ENCODE measurements at regions not wholly inside any gene's neighbourhood (a gene's known extent, or its start where the extent isn't known, plus 50 kb on each side); places are given as distances from the start of the nearest gene placed in this dataset.

DNA sequence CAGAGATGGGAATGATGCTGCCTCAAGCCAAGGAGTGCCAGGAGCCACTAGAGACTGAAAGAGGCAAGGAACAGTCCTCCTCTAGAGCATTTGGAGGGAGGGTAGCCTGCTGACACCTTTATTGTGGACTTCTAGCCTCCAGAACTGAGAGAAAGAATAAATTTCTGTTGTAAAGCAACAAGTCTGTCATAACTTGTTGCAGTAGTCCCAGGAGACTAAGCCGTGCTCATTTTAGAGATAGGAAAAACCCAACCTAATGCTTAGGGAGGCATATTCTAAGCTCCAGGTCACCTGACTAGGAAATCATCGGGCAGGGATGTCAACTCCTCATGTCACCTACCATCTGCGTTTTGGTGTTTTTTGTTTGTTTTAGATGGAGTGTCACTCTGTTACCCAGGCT, 345.4 kb upstream of the EEF2KMT start:
- no peak overlapping the region for H3K4me2 ChIP-seq (ENCODE audit: low read length)
- ChIA-PET RAD21 (ENCODE audit: low non-redundant PET in 1 of 2, low total read pairs in 2 of 2, uncharacterized antibody in 2 of 2, unreplicated experiment in 2 of 2) (no interaction called here), CTCF (no interaction called here), POLR2A (no interaction called here)
- TF ChIP-seq JUND (IDR thresholded peaks at IDR 0.05) = no peak
- TF ChIP-seq ZFX (IDR thresholded peaks at IDR 0.05) = no peak
- TF ChIP-seq CBX3 (IDR thresholded peaks at IDR 0.05; ENCODE audit: low read depth) = no peak
- no peak for TF ChIP-seq SP1 (IDR thresholded peaks at IDR 0.05; ENCODE audit: low read depth)
- no peak for TF ChIP-seq YY1 (IDR thresholded peaks at IDR 0.05; ENCODE audit: extremely low read depth, insufficient replicate concordance, low read depth, low read length)
- TF ChIP-seq FOSL1 (IDR thresholded peaks at IDR 0.05; ENCODE audit: low read depth) = no peak
- TF ChIP-seq, protein P1, sequence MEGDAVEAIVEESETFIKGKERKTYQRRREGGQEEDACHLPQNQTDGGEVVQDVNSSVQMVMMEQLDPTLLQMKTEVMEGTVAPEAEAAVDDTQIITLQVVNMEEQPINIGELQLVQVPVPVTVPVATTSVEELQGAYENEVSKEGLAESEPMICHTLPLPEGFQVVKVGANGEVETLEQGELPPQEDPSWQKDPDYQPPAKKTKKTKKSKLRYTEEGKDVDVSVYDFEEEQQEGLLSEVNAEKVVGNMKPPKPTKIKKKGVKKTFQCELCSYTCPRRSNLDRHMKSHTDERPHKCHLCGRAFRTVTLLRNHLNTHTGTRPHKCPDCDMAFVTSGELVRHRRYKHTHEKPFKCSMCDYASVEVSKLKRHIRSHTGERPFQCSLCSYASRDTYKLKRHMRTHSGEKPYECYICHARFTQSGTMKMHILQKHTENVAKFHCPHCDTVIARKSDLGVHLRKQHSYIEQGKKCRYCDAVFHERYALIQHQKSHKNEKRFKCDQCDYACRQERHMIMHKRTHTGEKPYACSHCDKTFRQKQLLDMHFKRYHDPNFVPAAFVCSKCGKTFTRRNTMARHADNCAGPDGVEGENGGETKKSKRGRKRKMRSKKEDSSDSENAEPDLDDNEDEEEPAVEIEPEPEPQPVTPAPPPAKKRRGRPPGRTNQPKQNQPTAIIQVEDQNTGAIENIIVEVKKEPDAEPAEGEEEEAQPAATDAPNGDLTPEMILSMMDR (IDR thresholded peaks at IDR 0.05 in 2 of 3, conservative IDR thresholded peaks at IDR 0.05 in 1 of 3; ENCODE audit: borderline replicate concordance in 1 of 3, insufficient read depth in 1 of 3, low read depth in 2 of 3, low read length in 2 of 3) = no peak
- TF ChIP-seq, protein P2, sequence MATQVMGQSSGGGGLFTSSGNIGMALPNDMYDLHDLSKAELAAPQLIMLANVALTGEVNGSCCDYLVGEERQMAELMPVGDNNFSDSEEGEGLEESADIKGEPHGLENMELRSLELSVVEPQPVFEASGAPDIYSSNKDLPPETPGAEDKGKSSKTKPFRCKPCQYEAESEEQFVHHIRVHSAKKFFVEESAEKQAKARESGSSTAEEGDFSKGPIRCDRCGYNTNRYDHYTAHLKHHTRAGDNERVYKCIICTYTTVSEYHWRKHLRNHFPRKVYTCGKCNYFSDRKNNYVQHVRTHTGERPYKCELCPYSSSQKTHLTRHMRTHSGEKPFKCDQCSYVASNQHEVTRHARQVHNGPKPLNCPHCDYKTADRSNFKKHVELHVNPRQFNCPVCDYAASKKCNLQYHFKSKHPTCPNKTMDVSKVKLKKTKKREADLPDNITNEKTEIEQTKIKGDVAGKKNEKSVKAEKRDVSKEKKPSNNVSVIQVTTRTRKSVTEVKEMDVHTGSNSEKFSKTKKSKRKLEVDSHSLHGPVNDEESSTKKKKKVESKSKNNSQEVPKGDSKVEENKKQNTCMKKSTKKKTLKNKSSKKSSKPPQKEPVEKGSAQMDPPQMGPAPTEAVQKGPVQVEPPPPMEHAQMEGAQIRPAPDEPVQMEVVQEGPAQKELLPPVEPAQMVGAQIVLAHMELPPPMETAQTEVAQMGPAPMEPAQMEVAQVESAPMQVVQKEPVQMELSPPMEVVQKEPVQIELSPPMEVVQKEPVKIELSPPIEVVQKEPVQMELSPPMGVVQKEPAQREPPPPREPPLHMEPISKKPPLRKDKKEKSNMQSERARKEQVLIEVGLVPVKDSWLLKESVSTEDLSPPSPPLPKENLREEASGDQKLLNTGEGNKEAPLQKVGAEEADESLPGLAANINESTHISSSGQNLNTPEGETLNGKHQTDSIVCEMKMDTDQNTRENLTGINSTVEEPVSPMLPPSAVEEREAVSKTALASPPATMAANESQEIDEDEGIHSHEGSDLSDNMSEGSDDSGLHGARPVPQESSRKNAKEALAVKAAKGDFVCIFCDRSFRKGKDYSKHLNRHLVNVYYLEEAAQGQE (IDR thresholded peaks at IDR 0.05; ENCODE audit: low read depth) = no peak
- TF ChIP-seq EZH2phosphoT487 (IDR thresholded peaks at IDR 0.05; ENCODE audit: borderline replicate concordance) = no peak
- TF ChIP-seq RAD21 (IDR thresholded peaks at IDR 0.05; ENCODE audit: low read depth) = no peak
- TF ChIP-seq, protein P3, sequence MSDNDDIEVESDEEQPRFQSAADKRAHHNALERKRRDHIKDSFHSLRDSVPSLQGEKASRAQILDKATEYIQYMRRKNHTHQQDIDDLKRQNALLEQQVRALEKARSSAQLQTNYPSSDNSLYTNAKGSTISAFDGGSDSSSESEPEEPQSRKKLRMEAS (IDR thresholded peaks at IDR 0.05) = no peak
- no peak for TF ChIP-seq POLR2A (IDR thresholded peaks at IDR 0.05; ENCODE audit: borderline replicate concordance, extremely low read depth, insufficient read depth, insufficient read length)
- no peak for TF ChIP-seq ZNF274 (IDR thresholded peaks at IDR 0.05; ENCODE audit: low read depth, low read length)
- no peak for TF ChIP-seq EGR1 (IDR thresholded peaks at IDR 0.05; ENCODE audit: low read depth)
- TF ChIP-seq SRF (IDR thresholded peaks at IDR 0.05; ENCODE audit: low read depth) = no peak
- TF ChIP-seq ELF1 (IDR thresholded peaks at IDR 0.05; ENCODE audit: borderline replicate concordance, low read depth) = no peak
- TF ChIP-seq, protein P4, sequence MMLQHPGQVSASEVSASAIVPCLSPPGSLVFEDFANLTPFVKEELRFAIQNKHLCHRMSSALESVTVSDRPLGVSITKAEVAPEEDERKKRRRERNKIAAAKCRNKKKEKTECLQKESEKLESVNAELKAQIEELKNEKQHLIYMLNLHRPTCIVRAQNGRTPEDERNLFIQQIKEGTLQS (IDR thresholded peaks at IDR 0.05) = no peak
- TF ChIP-seq, protein P5, sequence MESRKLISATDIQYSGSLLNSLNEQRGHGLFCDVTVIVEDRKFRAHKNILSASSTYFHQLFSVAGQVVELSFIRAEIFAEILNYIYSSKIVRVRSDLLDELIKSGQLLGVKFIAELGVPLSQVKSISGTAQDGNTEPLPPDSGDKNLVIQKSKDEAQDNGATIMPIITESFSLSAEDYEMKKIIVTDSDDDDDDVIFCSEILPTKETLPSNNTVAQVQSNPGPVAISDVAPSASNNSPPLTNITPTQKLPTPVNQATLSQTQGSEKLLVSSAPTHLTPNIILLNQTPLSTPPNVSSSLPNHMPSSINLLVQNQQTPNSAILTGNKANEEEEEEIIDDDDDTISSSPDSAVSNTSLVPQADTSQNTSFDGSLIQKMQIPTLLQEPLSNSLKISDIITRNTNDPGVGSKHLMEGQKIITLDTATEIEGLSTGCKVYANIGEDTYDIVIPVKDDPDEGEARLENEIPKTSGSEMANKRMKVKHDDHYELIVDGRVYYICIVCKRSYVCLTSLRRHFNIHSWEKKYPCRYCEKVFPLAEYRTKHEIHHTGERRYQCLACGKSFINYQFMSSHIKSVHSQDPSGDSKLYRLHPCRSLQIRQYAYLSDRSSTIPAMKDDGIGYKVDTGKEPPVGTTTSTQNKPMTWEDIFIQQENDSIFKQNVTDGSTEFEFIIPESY (IDR thresholded peaks at IDR 0.05; ENCODE audit: extremely low read depth, insufficient replicate concordance, low read length) = no peak
- TF ChIP-seq CEBPB (IDR thresholded peaks at IDR 0.05; ENCODE audit: low read depth) = no peak
- DNase-seq (ENCODE audit: low read depth, low spot score) (no peak), ATAC-seq (no peak)
- peaks cover 21% of the 10 kb centered on the region; the same call in 1 of the 2 replicates for H3K27me3 ChIP-seq (ENCODE audit: insufficient read depth, low read length)
- H3K9me2 ChIP-seq (ENCODE audit: insufficient read depth) = no peaks in the 10 kb centered on the region
- H3K36me3 ChIP-seq (ENCODE audit: control insufficient read depth in 1 of 2, insufficient read depth in 2 of 2, low read length in 2 of 2) = no peaks in the 10 kb centered on the region
- peaks cover 3 to 14% of the 10 kb centered on the region in 2 experiments; a peak in 3 of 4 replicates for H3K4me1 ChIP-seq (ENCODE audit: control insufficient read depth in 1 of 2, insufficient read depth in 2 of 2, low read length in 2 of 2)
- H3K4me3 ChIP-seq (replicated peaks in 1 of 2; ENCODE audit: low read depth in 1 of 2, low read length in 2 of 2) = no peak overlapping the region
- H3K9ac ChIP-seq (ENCODE audit: low read length) = no peak overlapping the region
- intact Hi-C loops (cut with micrococcal nuclease) = no loop called here
- H2AFZ ChIP-seq (ENCODE audit: low read depth, low read length, poor library complexity, severe bottlenecking) = no peak overlapping the region
- no TSS peak for BruUV-seq (replicated peaks)
- H3K27ac ChIP-seq (ENCODE audit: low read depth, low read length) = no peak overlapping the region
- H3K9me3 ChIP-seq (ENCODE audit: control insufficient read depth in 1 of 2, insufficient read depth in 1 of 2, low read depth in 1 of 2, low read length in 2 of 2) = no peaks in the 10 kb centered on the region
- H4K20me1 ChIP-seq (ENCODE audit: insufficient read depth) = no peaks in the 10 kb centered on the region
- H3K79me2 ChIP-seq (ENCODE audit: insufficient read depth, low read length) = no peaks in the 10 kb centered on the region
